Cardiac fibroblast (primary cell): ENCODE measurements at regions not wholly inside any gene's neighbourhood (a gene's known extent, or its start where the extent isn't known, plus 50 kb on each side); places are given as distances from the start of the nearest gene placed in this dataset.

Experiments
- DNase-seq, 2 donors: peaks; one replicate each; pipeline versions ENCODE4 v3.0.0 to v3.0.0-alpha.2; 2010; ENCODE audit warnings: low read depth in 2 of 2
- H3K4me3 ChIP-seq, 2 donors: replicated peaks in 1 of 2; 1 replicate in 1 of 2; 2 replicates in 1 of 2; pipeline ENCODE4 v1.5.1; 2011; ENCODE audit warnings: low read depth in 2 of 2, low read length in 2 of 2, mild to moderate bottlenecking in 2 of 2, moderate library complexity in 1 of 2
- CTCF ChIP-seq: IDR thresholded peaks from one replicate; pipeline ENCODE4 v1.5.1; 2011; ENCODE audit warnings: low read depth, mild to moderate bottlenecking, low read length, inconsistent platforms

DNA sequence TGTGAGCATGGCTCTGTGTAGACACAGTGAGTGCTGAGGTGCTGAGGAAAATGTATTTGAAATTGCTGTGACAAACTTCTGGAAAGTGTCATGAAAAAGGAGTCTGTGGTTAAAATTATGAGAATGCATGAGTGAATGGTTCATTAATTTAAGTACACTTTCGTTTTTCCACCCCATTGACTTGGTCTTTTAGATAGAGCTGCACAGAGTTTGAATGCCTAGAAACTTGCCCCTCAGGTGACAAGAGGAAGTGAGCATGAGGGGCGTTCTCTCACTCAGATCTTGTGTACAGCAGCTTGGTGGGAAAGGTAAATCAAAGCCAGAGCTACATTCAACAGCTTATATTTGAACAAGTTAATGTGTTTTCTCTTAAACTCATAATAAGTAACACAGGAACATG, 296.8 kb downstream of the WDR72 start:
- no peak overlapping the region for H3K4me3 ChIP-seq
- no peak for DNase-seq
- TF ChIP-seq CTCF, result no peak

- H3K4me3 ChIP-seq, result no peak overlapping the region
- DNase-seq, result no peak
- TF ChIP-seq CTCF, result no peak
These were observed 297.8 kb downstream of the WDR72 start for GRCh38 chr15:53461677-53462076.

- no peak overlapping the region for H3K4me3 ChIP-seq
- DNase-seq, result no peak
- TF ChIP-seq CTCF, result no peak
These were observed 300.7 kb downstream of the WDR72 start for GRCh38 chr15:53458736-53459135.

- H3K4me3 ChIP-seq, result no peak overlapping the region
- no peak for TF ChIP-seq CTCF
- no peak for DNase-seq
These were observed 302.0 kb downstream of the WDR72 start for GRCh38 chr15:53457479-53457878.

- no peak for TF ChIP-seq CTCF
These were observed 304.4 kb downstream of the WDR72 start for GRCh38 chr15:53454843-53455721.

DNA sequence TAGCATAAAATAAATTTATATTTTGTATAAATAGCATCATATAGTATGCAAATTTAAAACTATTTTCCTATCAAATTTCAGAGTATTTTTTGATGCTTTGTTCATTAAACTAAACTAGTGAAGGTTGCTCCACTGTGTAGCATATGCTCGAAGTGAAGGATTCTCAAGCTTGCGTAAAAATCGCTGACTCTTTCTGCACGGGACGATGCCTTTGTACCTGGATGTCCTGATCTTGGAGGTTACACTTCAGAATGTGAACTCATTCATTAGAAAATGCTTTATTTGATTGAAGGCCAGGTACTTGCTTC, 305.0 kb downstream of the WDR72 start:
- no peak overlapping the region for H3K4me3 ChIP-seq
- TF ChIP-seq CTCF, result no peak
- no peak for DNase-seq

More at GRCh38 chr15:53454843-53455721, 304.4 kb downstream of the WDR72 start:
- no peak for DNase-seq
- H3K4me3 ChIP-seq, result no peak overlapping the region
